Endothelial cell of umbilical vein (primary cell): ENCODE measurements at regions not wholly inside any gene's neighbourhood (a gene's known extent, or its start where the extent isn't known, plus 50 kb on each side); places are given as distances from the start of the nearest gene placed in this dataset.

Experiments
- BruUV-seq: library from RNA; stranded (reverse); fragments of 400-500 nt; replicated peaks from 2 replicates; lab custom pipeline; 2021; lab: Mats Ljungman, UMichigan
- CTCF ChIA-PET: fragments of 300-600, 350-600 bp; sonication (Branson Sonifier 250); formaldehyde crosslinking; loops from one replicate; lab custom pipeline; 2021; ENCODE audit warnings: antibody characterized with exemption, inconsistent platforms; lab: Charles Lee
- POLR2A ChIA-PET: fragments of 300-600, 350-600 bp; sonication (Branson Sonifier 250); formaldehyde crosslinking; loops from one replicate; lab custom pipeline; 2021; ENCODE audit warnings: antibody characterized with exemption, inconsistent platforms; lab: Charles Lee
- DNase-seq: peaks from one replicate; pipeline ENCODE4 v3.0.0-alpha.2; 2011; ENCODE audit warnings: low read depth, low spot score
- FAIRE-seq: peaks from 2 replicates; lab custom pipeline; 2011; peaks lifted over from hg19 to GRCh38; lab: Jason Lieb, UNC
- H2AFZ ChIP-seq: 2 replicates; pipeline ENCODE4 v1.6.0; 2012; ENCODE audit warnings: low read depth, low read length, control low read depth, inconsistent platforms
- H3K27ac ChIP-seq: 2 replicates; pipeline ENCODE4 v1.5.1; 2011; ENCODE audit warnings: low read depth, mild to moderate bottlenecking, control low read depth, low read length, moderate library complexity; ENCODE audit not compliant: insufficient read depth
- H3K27me3 ChIP-seq, 2 experiments: 2 replicates each; pipeline versions ENCODE4 v1.6.0 to v1.6.1; 2011; ENCODE audit warnings: low read length in 2 of 2, mixed read lengths in 1 of 2; ENCODE audit not compliant: control insufficient read depth in 2 of 2, insufficient read depth in 2 of 2
- H3K36me3 ChIP-seq, 2 experiments: 2 replicates in 1 of 2; 3 replicates in 1 of 2; pipeline ENCODE4 v1.5.1; 2011; ENCODE audit warnings: low read length in 2 of 2, mild to moderate bottlenecking in 1 of 2, moderate library complexity in 1 of 2; ENCODE audit not compliant: control insufficient read depth in 2 of 2, insufficient read depth in 2 of 2; ENCODE audit errors: extremely low read depth in 1 of 2
- H3K4me1 ChIP-seq: 3 replicates; pipeline ENCODE4 v1.5.1; 2011; ENCODE audit warnings: mild to moderate bottlenecking, low read length; ENCODE audit not compliant: control insufficient read depth, insufficient read depth; ENCODE audit errors: extremely low read depth
- H3K4me2 ChIP-seq: 2 replicates; pipeline ENCODE4 v1.6.1; 2011; ENCODE audit warnings: low read length, control low read depth, mixed read lengths; ENCODE audit not compliant: insufficient read depth
- H3K4me3 ChIP-seq, 3 experiments: fragments of 200-600 bp in 1 of 3; sonication (generic), shearing (Covaris generic) in 1 of 3; replicated peaks in 1 of 3; 2 replicates each; pipeline ENCODE4 v1.5.1; 2011 to 2016; ENCODE audit warnings: control low read depth in 3 of 3, low read length in 3 of 3, mild to moderate bottlenecking in 2 of 3, inconsistent platforms in 1 of 3, low read depth in 1 of 3, moderate library complexity in 1 of 3; ENCODE audit not compliant: insufficient read depth in 1 of 3
- H3K79me2 ChIP-seq: 2 replicates; pipeline ENCODE4 v1.6.0; 2012; ENCODE audit warnings: low read length, inconsistent platforms; ENCODE audit not compliant: control insufficient read depth, insufficient read depth
- H3K9ac ChIP-seq: replicated peaks from 2 replicates; pipeline ENCODE3; 2011; ENCODE audit warnings: low read length, control low read depth; ENCODE audit not compliant: insufficient read depth; ENCODE audit errors: extremely low read depth
- H3K9me1 ChIP-seq: replicated peaks from 3 replicates; pipeline ENCODE4 v1.6.0; 2011; ENCODE audit warnings: mild to moderate bottlenecking, low read length; ENCODE audit not compliant: control insufficient read depth, insufficient read depth; ENCODE audit errors: extremely low read depth
- H3K9me3 ChIP-seq: replicated peaks from 2 replicates; pipeline ENCODE4 v1.5.1; 2012; ENCODE audit warnings: low read length, inconsistent platforms; ENCODE audit not compliant: control insufficient read depth, insufficient read depth
- H4K20me1 ChIP-seq: replicated peaks from 2 replicates; pipeline ENCODE3; 2011; ENCODE audit warnings: mild to moderate bottlenecking, low read length; ENCODE audit not compliant: control insufficient read depth, insufficient read depth; ENCODE audit errors: extremely low read depth
- CTCF ChIP-seq, 2 donors: IDR thresholded peaks; 1 replicate in 1 of 2; 2 replicates in 1 of 2; pipeline ENCODE4 v1.5.1; 2011; ENCODE audit warnings: low read length in 2 of 2, mild to moderate bottlenecking in 2 of 2, moderate library complexity in 2 of 2, control low read depth in 1 of 2, inconsistent platforms in 1 of 2, low read depth in 1 of 2; ENCODE audit not compliant: insufficient read depth in 1 of 2; ENCODE audit errors: extremely low read depth in 1 of 2
- EZH2 ChIP-seq: IDR thresholded peaks from 2 replicates; pipeline ENCODE4 v1.6.1; 2012; ENCODE audit warnings: borderline replicate concordance, low read depth, mild to moderate bottlenecking, moderate library complexity, low read length, inconsistent platforms; ENCODE audit not compliant: severe bottlenecking
- FOS ChIP-seq: IDR thresholded peaks from 2 replicates; pipeline ENCODE4 v1.6.1; 2011; ENCODE audit warnings: mild to moderate bottlenecking, low read length, moderate library complexity, borderline replicate concordance; ENCODE audit not compliant: insufficient read depth
- GATA2 ChIP-seq: IDR thresholded peaks from 2 replicates; pipeline ENCODE4 v1.7.0; 2011; ENCODE audit warnings: low read depth, mild to moderate bottlenecking, moderate library complexity, mixed read lengths, low read length; ENCODE audit not compliant: insufficient read length, insufficient read depth
- JUN ChIP-seq: IDR thresholded peaks from 2 replicates; pipeline ENCODE4 v1.6.1; 2011; ENCODE audit warnings: borderline replicate concordance, low read depth; ENCODE audit not compliant: insufficient read length, insufficient read depth
- MAX ChIP-seq: IDR thresholded peaks from 2 replicates; pipeline ENCODE4 v1.6.1; 2011; ENCODE audit not compliant: insufficient read depth, insufficient read length
- MYC ChIP-seq: IDR thresholded peaks from one replicate; pipeline ENCODE4 v1.6.1; 2011; ENCODE audit warnings: mild to moderate bottlenecking, low read depth, low read length
- POLR2A ChIP-seq: IDR thresholded peaks from 2 replicates; pipeline ENCODE4 v1.6.1; 2012; ENCODE audit warnings: low read depth, mild to moderate bottlenecking, control low read depth, low read length
- POLR2AphosphoS5 ChIP-seq: IDR thresholded peaks from 2 replicates; pipeline ENCODE4 v1.6.1; 2012; ENCODE audit warnings: low read depth, mild to moderate bottlenecking, control low read depth, low read length, moderate library complexity; ENCODE audit not compliant: insufficient read depth
- dilution Hi-C: fragments of 300-500 bp; cut with MboI; formaldehyde crosslinking; loops from one replicate; pipeline ENCODE4 v1.15.0; 2019; ENCODE audit warnings: low sequenced_read_pairs; ENCODE audit not compliant: extremely low pct_ligation_motif_present
- intact Hi-C: fragments of 100-400 bp; cut with micrococcal nuclease; formaldehyde crosslinking; loops from one replicate; pipeline ENCODE4 v1.10.0; 2022

- H3K4me1 ChIP-seq = no peaks in the 10 kb centered on the region
- H3K27me3 ChIP-seq = no peaks in the 10 kb centered on the region
- H3K4me2 ChIP-seq = no peak overlapping the region
- DNase-seq = no peak
- intact Hi-C loops = no loop called here
- H4K20me1 ChIP-seq = no peaks in the 10 kb centered on the region
- TF ChIP-seq CTCF (IDR thresholded peaks at IDR 0.05; ENCODE audit: extremely low read depth in 1 of 2, insufficient read depth in 1 of 2, low read depth in 1 of 2, low read length in 2 of 2) (no peak), JUN (no peak), POLR2AphosphoS5 (no peak), POLR2A (no peak), FOS (no peak), MAX (no peak), MYC (no peak), EZH2 (no peak), GATA2 (no peak)
- POLR2A ChIA-PET = no interaction called here
- no peaks in the 10 kb centered on the region for H3K36me3 ChIP-seq
- H3K79me2 ChIP-seq = no peaks in the 10 kb centered on the region
- no peak overlapping the region for H2AFZ ChIP-seq
- H3K9ac ChIP-seq = no peak overlapping the region
- BruUV-seq = no TSS peak
- dilution Hi-C loops = no loop called here
- H3K27ac ChIP-seq = no peak overlapping the region
- H3K9me1 ChIP-seq = no peaks in the 10 kb centered on the region
- CTCF ChIA-PET = no interaction called here
- no peak for FAIRE-seq
- H3K4me3 ChIP-seq = no peak overlapping the region
- no peaks in the 10 kb centered on the region for H3K9me3 ChIP-seq
Observed at GRCh38 chr14:28023853-28024252, 742.7 kb upstream of the FOXG1 start.
